ENCODE measurements at regions not wholly inside any gene's neighbourhood (a gene's known extent, or its start where the extent isn't known, plus 50 kb on each side); places are given as distances from the start of the nearest gene placed in this dataset.
"Not testable (repeated sequence)": the region's sequence is repeated elsewhere in the genome, so short reads cannot be mapped to it uniquely, and the experiment has no call there.

DNA sequence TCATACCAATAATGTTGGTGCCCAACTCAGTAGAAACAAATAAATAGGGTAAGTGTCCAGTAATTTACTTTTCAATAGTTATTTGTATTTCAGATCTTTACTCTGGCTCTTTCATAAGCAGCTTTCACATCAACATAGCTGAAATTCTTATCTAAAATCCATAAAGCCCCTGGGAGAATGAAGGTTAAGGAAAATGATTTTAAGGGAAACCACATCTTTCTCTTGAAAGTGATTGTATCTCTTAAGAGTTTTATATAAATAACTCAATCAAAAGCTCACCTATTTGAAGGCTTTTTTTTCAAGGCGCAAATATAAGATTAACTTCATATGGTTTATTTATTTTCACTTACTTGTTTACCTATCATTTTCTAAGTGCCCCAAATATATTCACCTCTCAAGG lies 324.4 kb downstream of the HGF start:
- ChIA-PET CTCF (interaction anchor here (0.6 to 1.3 kb wide), 6 partner anchors 12 to 526 kb away, joined by 3 to 9 read pairs (median 3); partner anchors contain the start of gene SEMA3C), POLR2A (interaction anchor here (0.6 to 3.4 kb wide), 5 partner anchors 77 to 1016 kb away, joined by 3 to 12 read pairs (median 6); partner anchors contain the start of gene SEMA3C)
- no peaks in the 10 kb centered on the region for H3K9me3 Mint-ChIP-seq (ENCODE audit: unreplicated experiment)
- TF ChIP-seq, protein P1, sequence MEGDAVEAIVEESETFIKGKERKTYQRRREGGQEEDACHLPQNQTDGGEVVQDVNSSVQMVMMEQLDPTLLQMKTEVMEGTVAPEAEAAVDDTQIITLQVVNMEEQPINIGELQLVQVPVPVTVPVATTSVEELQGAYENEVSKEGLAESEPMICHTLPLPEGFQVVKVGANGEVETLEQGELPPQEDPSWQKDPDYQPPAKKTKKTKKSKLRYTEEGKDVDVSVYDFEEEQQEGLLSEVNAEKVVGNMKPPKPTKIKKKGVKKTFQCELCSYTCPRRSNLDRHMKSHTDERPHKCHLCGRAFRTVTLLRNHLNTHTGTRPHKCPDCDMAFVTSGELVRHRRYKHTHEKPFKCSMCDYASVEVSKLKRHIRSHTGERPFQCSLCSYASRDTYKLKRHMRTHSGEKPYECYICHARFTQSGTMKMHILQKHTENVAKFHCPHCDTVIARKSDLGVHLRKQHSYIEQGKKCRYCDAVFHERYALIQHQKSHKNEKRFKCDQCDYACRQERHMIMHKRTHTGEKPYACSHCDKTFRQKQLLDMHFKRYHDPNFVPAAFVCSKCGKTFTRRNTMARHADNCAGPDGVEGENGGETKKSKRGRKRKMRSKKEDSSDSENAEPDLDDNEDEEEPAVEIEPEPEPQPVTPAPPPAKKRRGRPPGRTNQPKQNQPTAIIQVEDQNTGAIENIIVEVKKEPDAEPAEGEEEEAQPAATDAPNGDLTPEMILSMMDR (IDR thresholded peaks at IDR 0.05; ENCODE audit: unreplicated experiment): no peak
- H3K27ac Mint-ChIP-seq (ENCODE audit: low read depth, unreplicated experiment): no peak overlapping the region
- H3K4me1 Mint-ChIP-seq (ENCODE audit: insufficient read depth, unreplicated experiment): no peaks in the 10 kb centered on the region
- no peaks in the 10 kb centered on the region for H3K27me3 Mint-ChIP-seq (ENCODE audit: insufficient read depth, unreplicated experiment)
- H3K4me3 Mint-ChIP-seq (ENCODE audit: unreplicated experiment): no peak overlapping the region
- no peak for DNase-seq (ENCODE audit: unreplicated experiment)
- no TSS peak for BruUV-seq (replicated peaks)
- intact Hi-C loops (cut with micrococcal nuclease): loop anchor here (5.0 kb wide), 2 partner anchors 203 to 663 kb away; no protein-coding TSS in a partner anchor
- no peaks in the 10 kb centered on the region for H3K36me3 Mint-ChIP-seq (ENCODE audit: insufficient read depth, unreplicated experiment)

GRCh38 chr7:81441750-81442149 lies 328.1 kb downstream of the HGF start:
- no TSS peak for BruUV-seq (replicated peaks)
- Mint-ChIP-seq H3K27ac (ENCODE audit: low read depth, unreplicated experiment) (no peak overlapping the region), H3K36me3 (ENCODE audit: insufficient read depth, unreplicated experiment) (no peaks in the 10 kb centered on the region), H3K9me3 (ENCODE audit: unreplicated experiment) (peaks cover 10% of the 10 kb centered on the region), H3K4me3 (ENCODE audit: unreplicated experiment) (no peak overlapping the region), H3K27me3 (ENCODE audit: insufficient read depth, unreplicated experiment) (no peaks in the 10 kb centered on the region), H3K4me1 (ENCODE audit: insufficient read depth, unreplicated experiment) (peaks cover 6% of the 10 kb centered on the region)
- ChIA-PET CTCF (interaction anchor here (0.6 kb wide), 1 partner anchor 257 kb away, joined by 4 read pairs; no protein-coding TSS in a partner anchor), POLR2A (interaction anchor here (0.6 to 0.8 kb wide), 2 partner anchors 84 to 520 kb away, joined by 3 to 4 read pairs; no protein-coding TSS in a partner anchor)
- no peak for DNase-seq (ENCODE audit: unreplicated experiment)
- TF ChIP-seq, protein P1 (IDR thresholded peaks at IDR 0.05; ENCODE audit: unreplicated experiment): no peak
- intact Hi-C loops (cut with micrococcal nuclease): no loop called here

GRCh38 chr7:81439591-81439990 lies 330.3 kb downstream of the HGF start:
- TF ChIP-seq, protein P1 (IDR thresholded peaks at IDR 0.05; ENCODE audit: unreplicated experiment): no peak
- CTCF ChIA-PET: interaction anchor here (0.7 to 1.6 kb wide), 4 partner anchors 11 to 773 kb away, joined by 3 to 4 read pairs (median 3); no protein-coding TSS in a partner anchor
- H3K27ac Mint-ChIP-seq (ENCODE audit: low read depth, unreplicated experiment): no peak overlapping the region
- H3K27me3 Mint-ChIP-seq (ENCODE audit: insufficient read depth, unreplicated experiment): no peaks in the 10 kb centered on the region
- peaks cover 15% of the 10 kb centered on the region for H3K4me1 Mint-ChIP-seq (ENCODE audit: insufficient read depth, unreplicated experiment)
- H3K36me3 Mint-ChIP-seq (ENCODE audit: insufficient read depth, unreplicated experiment): no peaks in the 10 kb centered on the region
- DNase-seq (ENCODE audit: unreplicated experiment): no peak
- intact Hi-C loops (cut with micrococcal nuclease): no loop called here
- no TSS peak for BruUV-seq (replicated peaks)
- peaks cover 18% of the 10 kb centered on the region for H3K9me3 Mint-ChIP-seq (ENCODE audit: unreplicated experiment)
- no peak overlapping the region for H3K4me3 Mint-ChIP-seq (ENCODE audit: unreplicated experiment)
- POLR2A ChIA-PET: interaction anchor here (1.1 kb wide), 1 partner anchor 521 kb away, joined by 5 read pairs; the partner anchor contains the start of gene SEMA3C

DNA sequence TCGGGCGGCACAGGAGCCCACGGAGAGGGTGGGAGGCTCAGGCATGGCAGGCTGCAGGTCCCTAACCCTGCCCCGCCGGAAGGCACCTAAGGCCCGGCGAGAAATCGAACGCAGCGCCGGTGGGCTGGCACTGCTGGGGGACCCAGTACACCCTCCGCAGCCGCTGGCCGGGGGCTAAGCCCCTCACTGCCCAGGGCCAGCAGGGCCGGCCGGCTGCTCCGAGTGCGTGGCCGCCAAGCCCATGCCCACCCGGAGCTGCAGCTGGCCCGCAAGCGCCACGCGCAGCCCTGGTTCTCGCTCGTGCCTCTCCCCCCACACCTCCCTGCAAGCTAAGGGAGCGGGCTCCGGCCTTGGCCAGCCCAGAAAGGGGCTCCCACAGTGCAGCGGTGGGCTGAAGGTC lies 332.7 kb downstream of the HGF start:
- Mint-ChIP-seq H3K9me3 (ENCODE audit: unreplicated experiment) (peaks cover 26% of the 10 kb centered on the region), H3K4me1 (ENCODE audit: insufficient read depth, unreplicated experiment) (peaks cover 32% of the 10 kb centered on the region)
- H3K36me3 Mint-ChIP-seq (ENCODE audit: insufficient read depth, unreplicated experiment); BruUV-seq (replicated peaks); DNase-seq (ENCODE audit: unreplicated experiment); CTCF ChIA-PET; POLR2A ChIA-PET; H3K4me3 Mint-ChIP-seq (ENCODE audit: unreplicated experiment); intact Hi-C loops (cut with micrococcal nuclease); H3K27me3 Mint-ChIP-seq (ENCODE audit: insufficient read depth, unreplicated experiment); H3K27ac Mint-ChIP-seq (ENCODE audit: low read depth, unreplicated experiment): not testable (repeated sequence)
